ENCODE measurements at regions not wholly inside any gene's neighbourhood (a gene's known extent, or its start where the extent isn't known, plus 50 kb on each side); places are given as distances from the start of the nearest gene placed in this dataset.

DNA sequence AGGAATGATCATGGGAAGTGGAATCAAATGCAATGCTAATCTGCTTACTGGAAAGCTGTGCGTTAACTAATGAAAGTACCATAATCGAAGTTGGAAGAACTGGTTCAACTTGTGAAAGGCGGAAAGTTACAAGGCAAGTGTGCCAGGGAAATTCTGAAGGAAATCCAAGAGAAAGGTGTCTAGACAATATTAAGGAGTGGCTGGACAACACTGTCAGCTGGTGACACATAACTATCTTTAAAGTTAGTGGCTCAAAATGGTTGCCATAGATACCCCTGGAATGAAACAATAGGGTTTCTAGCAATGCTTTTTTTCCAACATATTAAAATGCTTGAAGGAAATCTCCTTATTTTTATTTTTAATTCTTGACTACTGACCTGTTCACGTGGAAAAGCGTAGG is 90.4 kb downstream of the BMP2 start:
- ATAC-seq: no peak
- TF ChIP-seq ZC3H10 (CRISPR knock-in tag; IDR thresholded peaks at IDR 0.05) (no peak), BACH2 (CRISPR knock-in tag; IDR thresholded peaks at IDR 0.05; ENCODE audit: borderline replicate concordance) (no peak), ESRRG (CRISPR knock-in tag; IDR thresholded peaks at IDR 0.05) (no peak), CSDC2 (CRISPR knock-in tag; IDR thresholded peaks at IDR 0.05) (no peak), TCF4 (CRISPR knock-in tag; IDR thresholded peaks at IDR 0.05; ENCODE audit: borderline replicate concordance) (no peak), ZNF8 (CRISPR knock-in tag; IDR thresholded peaks at IDR 0.05) (no peak), PPARA (CRISPR knock-in tag; IDR thresholded peaks at IDR 0.05; ENCODE audit: borderline replicate concordance) (no peak), GLIS3 (CRISPR knock-in tag; IDR thresholded peaks at IDR 0.05) (no peak), RARB (CRISPR knock-in tag; IDR thresholded peaks at IDR 0.05) (no peak)

DNA sequence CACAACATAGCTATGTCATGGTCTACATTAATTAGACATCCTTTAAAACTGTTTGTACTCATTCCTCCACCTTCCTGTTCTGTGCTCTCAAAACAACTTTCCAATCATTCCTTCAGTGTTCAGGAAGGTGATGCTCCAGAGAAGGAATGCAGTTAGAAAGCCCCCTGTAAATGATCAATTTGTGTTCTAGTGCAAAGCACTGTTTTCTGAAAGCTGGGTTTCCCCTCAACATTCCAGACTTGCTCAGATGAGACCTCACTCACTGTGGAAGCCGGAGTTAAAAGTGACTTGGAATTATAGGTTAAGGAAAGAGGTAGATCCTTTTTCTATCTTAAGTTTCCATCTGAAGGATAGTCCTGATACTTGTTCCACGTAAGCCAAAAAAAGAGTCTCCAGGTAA is 95.9 kb downstream of the BMP2 start:
- ATAC-seq: no peak
- TF ChIP-seq ESRRG (CRISPR knock-in tag; IDR thresholded peaks at IDR 0.05): no peak
- TF ChIP-seq ZFP3 (CRISPR knock-in tag; IDR thresholded peaks at IDR 0.05): no peak
- TF ChIP-seq, protein P1, sequence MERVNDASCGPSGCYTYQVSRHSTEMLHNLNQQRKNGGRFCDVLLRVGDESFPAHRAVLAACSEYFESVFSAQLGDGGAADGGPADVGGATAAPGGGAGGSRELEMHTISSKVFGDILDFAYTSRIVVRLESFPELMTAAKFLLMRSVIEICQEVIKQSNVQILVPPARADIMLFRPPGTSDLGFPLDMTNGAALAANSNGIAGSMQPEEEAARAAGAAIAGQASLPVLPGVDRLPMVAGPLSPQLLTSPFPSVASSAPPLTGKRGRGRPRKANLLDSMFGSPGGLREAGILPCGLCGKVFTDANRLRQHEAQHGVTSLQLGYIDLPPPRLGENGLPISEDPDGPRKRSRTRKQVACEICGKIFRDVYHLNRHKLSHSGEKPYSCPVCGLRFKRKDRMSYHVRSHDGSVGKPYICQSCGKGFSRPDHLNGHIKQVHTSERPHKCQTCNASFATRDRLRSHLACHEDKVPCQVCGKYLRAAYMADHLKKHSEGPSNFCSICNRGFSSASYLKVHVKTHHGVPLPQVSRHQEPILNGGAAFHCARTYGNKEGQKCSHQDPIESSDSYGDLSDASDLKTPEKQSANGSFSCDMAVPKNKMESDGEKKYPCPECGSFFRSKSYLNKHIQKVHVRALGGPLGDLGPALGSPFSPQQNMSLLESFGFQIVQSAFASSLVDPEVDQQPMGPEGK (CRISPR knock-in tag; IDR thresholded peaks at IDR 0.05; ENCODE audit: borderline replicate concordance): no peak
- no peak for TF ChIP-seq ISL1 (CRISPR knock-in tag; IDR thresholded peaks at IDR 0.05)
- no peak for TF ChIP-seq RARB (CRISPR knock-in tag; IDR thresholded peaks at IDR 0.05)
- TF ChIP-seq, protein P2, sequence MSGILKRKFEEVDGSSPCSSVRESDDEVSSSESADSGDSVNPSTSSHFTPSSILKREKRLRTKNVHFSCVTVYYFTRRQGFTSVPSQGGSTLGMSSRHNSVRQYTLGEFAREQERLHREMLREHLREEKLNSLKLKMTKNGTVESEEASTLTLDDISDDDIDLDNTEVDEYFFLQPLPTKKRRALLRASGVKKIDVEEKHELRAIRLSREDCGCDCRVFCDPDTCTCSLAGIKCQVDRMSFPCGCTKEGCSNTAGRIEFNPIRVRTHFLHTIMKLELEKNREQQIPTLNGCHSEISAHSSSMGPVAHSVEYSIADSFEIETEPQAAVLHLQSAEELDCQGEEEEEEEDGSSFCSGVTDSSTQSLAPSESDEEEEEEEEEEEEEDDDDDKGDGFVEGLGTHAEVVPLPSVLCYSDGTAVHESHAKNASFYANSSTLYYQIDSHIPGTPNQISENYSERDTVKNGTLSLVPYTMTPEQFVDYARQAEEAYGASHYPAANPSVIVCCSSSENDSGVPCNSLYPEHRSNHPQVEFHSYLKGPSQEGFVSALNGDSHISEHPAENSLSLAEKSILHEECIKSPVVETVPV (CRISPR knock-in tag; IDR thresholded peaks at IDR 0.05): no peak
- no peak for TF ChIP-seq BACH2 (CRISPR knock-in tag; IDR thresholded peaks at IDR 0.05; ENCODE audit: borderline replicate concordance)
- TF ChIP-seq, protein P3, sequence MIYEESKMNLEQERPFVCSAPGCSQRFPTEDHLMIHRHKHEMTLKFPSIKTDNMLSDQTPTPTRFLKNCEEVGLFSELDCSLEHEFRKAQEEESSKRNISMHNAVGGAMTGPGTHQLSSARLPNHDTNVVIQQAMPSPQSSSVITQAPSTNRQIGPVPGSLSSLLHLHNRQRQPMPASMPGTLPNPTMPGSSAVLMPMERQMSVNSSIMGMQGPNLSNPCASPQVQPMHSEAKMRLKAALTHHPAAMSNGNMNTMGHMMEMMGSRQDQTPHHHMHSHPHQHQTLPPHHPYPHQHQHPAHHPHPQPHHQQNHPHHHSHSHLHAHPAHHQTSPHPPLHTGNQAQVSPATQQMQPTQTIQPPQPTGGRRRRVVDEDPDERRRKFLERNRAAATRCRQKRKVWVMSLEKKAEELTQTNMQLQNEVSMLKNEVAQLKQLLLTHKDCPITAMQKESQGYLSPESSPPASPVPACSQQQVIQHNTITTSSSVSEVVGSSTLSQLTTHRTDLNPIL (CRISPR knock-in tag; IDR thresholded peaks at IDR 0.05; ENCODE audit: low read depth): no peak
- no peak for TF ChIP-seq ZNF70 (CRISPR knock-in tag; IDR thresholded peaks at IDR 0.05)
- TF ChIP-seq ZNF8 (CRISPR knock-in tag; IDR thresholded peaks at IDR 0.05): no peak
- TF ChIP-seq TOX (CRISPR knock-in tag; IDR thresholded peaks at IDR 0.05; ENCODE audit: borderline replicate concordance): no peak
- TF ChIP-seq, protein P4, sequence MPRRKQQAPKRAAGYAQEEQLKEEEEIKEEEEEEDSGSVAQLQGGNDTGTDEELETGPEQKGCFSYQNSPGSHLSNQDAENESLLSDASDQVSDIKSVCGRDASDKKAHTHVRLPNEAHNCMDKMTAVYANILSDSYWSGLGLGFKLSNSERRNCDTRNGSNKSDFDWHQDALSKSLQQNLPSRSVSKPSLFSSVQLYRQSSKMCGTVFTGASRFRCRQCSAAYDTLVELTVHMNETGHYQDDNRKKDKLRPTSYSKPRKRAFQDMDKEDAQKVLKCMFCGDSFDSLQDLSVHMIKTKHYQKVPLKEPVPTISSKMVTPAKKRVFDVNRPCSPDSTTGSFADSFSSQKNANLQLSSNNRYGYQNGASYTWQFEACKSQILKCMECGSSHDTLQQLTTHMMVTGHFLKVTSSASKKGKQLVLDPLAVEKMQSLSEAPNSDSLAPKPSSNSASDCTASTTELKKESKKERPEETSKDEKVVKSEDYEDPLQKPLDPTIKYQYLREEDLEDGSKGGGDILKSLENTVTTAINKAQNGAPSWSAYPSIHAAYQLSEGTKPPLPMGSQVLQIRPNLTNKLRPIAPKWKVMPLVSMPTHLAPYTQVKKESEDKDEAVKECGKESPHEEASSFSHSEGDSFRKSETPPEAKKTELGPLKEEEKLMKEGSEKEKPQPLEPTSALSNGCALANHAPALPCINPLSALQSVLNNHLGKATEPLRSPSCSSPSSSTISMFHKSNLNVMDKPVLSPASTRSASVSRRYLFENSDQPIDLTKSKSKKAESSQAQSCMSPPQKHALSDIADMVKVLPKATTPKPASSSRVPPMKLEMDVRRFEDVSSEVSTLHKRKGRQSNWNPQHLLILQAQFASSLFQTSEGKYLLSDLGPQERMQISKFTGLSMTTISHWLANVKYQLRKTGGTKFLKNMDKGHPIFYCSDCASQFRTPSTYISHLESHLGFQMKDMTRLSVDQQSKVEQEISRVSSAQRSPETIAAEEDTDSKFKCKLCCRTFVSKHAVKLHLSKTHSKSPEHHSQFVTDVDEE (CRISPR knock-in tag; IDR thresholded peaks at IDR 0.05): no peak
- TF ChIP-seq ARNTL (CRISPR knock-in tag; IDR thresholded peaks at IDR 0.05; ENCODE audit: borderline replicate concordance, low read depth): no peak

DNA sequence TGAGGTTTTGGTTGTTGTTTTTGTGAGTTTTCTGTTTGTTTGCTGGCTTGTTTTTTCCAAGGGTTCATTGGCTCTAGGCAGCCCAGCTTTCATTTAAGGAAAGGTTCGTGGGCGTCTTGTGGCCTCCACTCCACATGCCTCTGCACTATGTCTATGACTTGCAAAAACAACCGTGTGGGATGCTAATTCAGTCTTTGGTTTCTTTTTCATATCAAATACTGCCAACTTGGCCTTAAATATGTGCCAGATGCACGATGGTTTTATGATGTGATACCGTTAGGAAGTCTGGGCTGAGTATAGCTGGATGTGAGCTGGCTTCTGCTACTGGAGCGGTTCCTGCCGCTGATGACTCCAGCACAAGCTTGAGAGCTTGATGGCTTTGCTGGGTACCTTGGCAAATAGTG is 96.3 kb downstream of the BMP2 start:
- ATAC-seq: no peak
- TF ChIP-seq ZC3H10 (CRISPR knock-in tag; IDR thresholded peaks at IDR 0.05) (no peak), TCF4 (CRISPR knock-in tag; IDR thresholded peaks at IDR 0.05; ENCODE audit: borderline replicate concordance) (no peak), CSDC2 (CRISPR knock-in tag; IDR thresholded peaks at IDR 0.05) (no peak), ZNF8 (CRISPR knock-in tag; IDR thresholded peaks at IDR 0.05) (no peak), ZNF565 (CRISPR knock-in tag; conservative IDR thresholded peaks at IDR 0.05; ENCODE audit: low read depth) (no peak), ZFP3 (CRISPR knock-in tag; IDR thresholded peaks at IDR 0.05) (no peak), BACH2 (CRISPR knock-in tag; IDR thresholded peaks at IDR 0.05; ENCODE audit: borderline replicate concordance) (no peak), ISL1 (CRISPR knock-in tag; IDR thresholded peaks at IDR 0.05) (no peak), ZNF70 (CRISPR knock-in tag; IDR thresholded peaks at IDR 0.05) (no peak), ARNTL (CRISPR knock-in tag; IDR thresholded peaks at IDR 0.05; ENCODE audit: borderline replicate concordance, low read depth) (no peak), OSR1 (CRISPR knock-in tag; IDR thresholded peaks at IDR 0.05) (no peak), PPARA (CRISPR knock-in tag; IDR thresholded peaks at IDR 0.05; ENCODE audit: borderline replicate concordance) (no peak)
- TF ChIP-seq, protein P1 (CRISPR knock-in tag; IDR thresholded peaks at IDR 0.05; ENCODE audit: borderline replicate concordance): no peak
- TF ChIP-seq, protein P4 (CRISPR knock-in tag; IDR thresholded peaks at IDR 0.05): no peak
- TF ChIP-seq, protein P3 (CRISPR knock-in tag; IDR thresholded peaks at IDR 0.05; ENCODE audit: low read depth): no peak

Data from SK-N-SH treated with all-trans-retinoic acid at 6 μM for 48 hours (cell line).